ENCODE measurements at regions not wholly inside any gene's neighbourhood (a gene's known extent, or its start where the extent isn't known, plus 50 kb on each side); places are given as distances from the start of the nearest gene placed in this dataset.

DNA sequence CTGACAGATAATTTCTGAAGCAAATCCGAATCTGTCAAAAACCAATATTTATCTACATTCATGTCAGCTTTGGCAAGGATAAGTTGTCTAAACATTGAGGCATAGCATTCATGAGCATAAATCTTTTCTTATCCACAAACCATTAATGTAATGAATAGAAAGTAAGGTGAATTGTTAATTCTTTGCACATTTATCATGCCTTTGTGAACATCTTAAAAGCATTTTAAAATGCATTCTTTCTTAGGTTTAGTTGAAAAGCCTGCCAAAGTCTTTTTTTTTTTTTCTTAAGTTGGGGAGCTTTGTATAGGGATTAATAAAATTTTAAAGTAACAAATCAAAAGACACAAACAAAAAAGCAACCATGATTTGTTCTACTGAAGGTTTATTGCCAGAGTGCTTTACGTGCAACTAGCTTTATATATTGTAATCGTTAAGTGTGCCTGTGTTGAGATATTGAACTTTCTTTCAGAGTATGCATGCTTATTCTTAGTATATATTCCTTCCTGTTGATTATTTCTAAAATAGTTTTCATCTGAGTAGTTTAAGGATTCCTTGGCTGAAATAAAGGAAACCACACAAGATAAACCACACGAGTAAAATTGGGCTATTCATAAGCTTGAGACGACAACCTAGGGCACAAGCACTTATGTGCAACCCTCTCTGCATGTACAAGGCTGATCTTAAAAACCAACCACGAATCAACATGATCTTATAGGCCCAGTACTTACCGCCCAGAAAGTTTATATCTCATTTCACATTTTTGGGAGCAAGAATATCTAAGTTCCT, 1110.9 kb upstream of the CNTN5 start:
- TF ChIP-seq, protein P1, sequence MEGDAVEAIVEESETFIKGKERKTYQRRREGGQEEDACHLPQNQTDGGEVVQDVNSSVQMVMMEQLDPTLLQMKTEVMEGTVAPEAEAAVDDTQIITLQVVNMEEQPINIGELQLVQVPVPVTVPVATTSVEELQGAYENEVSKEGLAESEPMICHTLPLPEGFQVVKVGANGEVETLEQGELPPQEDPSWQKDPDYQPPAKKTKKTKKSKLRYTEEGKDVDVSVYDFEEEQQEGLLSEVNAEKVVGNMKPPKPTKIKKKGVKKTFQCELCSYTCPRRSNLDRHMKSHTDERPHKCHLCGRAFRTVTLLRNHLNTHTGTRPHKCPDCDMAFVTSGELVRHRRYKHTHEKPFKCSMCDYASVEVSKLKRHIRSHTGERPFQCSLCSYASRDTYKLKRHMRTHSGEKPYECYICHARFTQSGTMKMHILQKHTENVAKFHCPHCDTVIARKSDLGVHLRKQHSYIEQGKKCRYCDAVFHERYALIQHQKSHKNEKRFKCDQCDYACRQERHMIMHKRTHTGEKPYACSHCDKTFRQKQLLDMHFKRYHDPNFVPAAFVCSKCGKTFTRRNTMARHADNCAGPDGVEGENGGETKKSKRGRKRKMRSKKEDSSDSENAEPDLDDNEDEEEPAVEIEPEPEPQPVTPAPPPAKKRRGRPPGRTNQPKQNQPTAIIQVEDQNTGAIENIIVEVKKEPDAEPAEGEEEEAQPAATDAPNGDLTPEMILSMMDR (conservative IDR thresholded peaks at IDR 0.05; ENCODE audit: low read depth, low read length): no peak
- TF ChIP-seq EZH2 (IDR thresholded peaks at IDR 0.05; ENCODE audit: borderline replicate concordance, low read depth, low read length, poor library complexity, severe bottlenecking): no peak

Data from A673 (cell line).